ENCODE measurements at regions not wholly inside any gene's neighbourhood (a gene's known extent, or its start where the extent isn't known, plus 50 kb on each side); places are given as distances from the start of the nearest gene placed in this dataset.

- TF ChIP-seq CTCF (IDR thresholded peaks at IDR 0.05) (no peak), POLR2A (IDR thresholded peaks at IDR 0.05) (no peak)
These were observed 261.6 kb downstream of the DACT1 start for GRCh38 chr14:58899317-58899713.

Data from Peyer's patch (tissue), 4 donors.